ENCODE measurements at regions not wholly inside any gene's neighbourhood (a gene's known extent, or its start where the extent isn't known, plus 50 kb on each side); places are given as distances from the start of the nearest gene placed in this dataset.

- TF ChIP-seq TAF1 (IDR thresholded peaks at IDR 0.05; ENCODE audit: low read depth): no peak
- TF ChIP-seq EP300 (IDR thresholded peaks at IDR 0.05; ENCODE audit: borderline replicate concordance): no peak
- TF ChIP-seq FOXM1 (IDR thresholded peaks at IDR 0.05; ENCODE audit: borderline replicate concordance, low read depth): no peak
- TF ChIP-seq CEBPB (IDR thresholded peaks at IDR 0.05): no peak
- no peak for TF ChIP-seq RAD21 (IDR thresholded peaks at IDR 0.05; ENCODE audit: low read depth)
- TF ChIP-seq NFIC (IDR thresholded peaks at IDR 0.05): no peak
- TF ChIP-seq USF1 (IDR thresholded peaks at IDR 0.05): no peak
- TF ChIP-seq MAX (IDR thresholded peaks at IDR 0.05): no peak
- no peak for TF ChIP-seq REST (IDR thresholded peaks at IDR 0.05; ENCODE audit: low read depth)
- TF ChIP-seq YY1 (IDR thresholded peaks at IDR 0.05; ENCODE audit: low read depth): no peak
- TF ChIP-seq TEAD4 (IDR thresholded peaks at IDR 0.05): no peak
These were observed 174.9 kb downstream of the RBFOX3 start for GRCh38 chr17:79435962-79436361.
